ENCODE measurements at regions not wholly inside any gene's neighbourhood (a gene's known extent, or its start where the extent isn't known, plus 50 kb on each side); places are given as distances from the start of the nearest gene placed in this dataset.

GRCh38 chr15:60297047-60297446, 100.7 kb downstream of the ANXA2 start:
- TF ChIP-seq, protein P1, sequence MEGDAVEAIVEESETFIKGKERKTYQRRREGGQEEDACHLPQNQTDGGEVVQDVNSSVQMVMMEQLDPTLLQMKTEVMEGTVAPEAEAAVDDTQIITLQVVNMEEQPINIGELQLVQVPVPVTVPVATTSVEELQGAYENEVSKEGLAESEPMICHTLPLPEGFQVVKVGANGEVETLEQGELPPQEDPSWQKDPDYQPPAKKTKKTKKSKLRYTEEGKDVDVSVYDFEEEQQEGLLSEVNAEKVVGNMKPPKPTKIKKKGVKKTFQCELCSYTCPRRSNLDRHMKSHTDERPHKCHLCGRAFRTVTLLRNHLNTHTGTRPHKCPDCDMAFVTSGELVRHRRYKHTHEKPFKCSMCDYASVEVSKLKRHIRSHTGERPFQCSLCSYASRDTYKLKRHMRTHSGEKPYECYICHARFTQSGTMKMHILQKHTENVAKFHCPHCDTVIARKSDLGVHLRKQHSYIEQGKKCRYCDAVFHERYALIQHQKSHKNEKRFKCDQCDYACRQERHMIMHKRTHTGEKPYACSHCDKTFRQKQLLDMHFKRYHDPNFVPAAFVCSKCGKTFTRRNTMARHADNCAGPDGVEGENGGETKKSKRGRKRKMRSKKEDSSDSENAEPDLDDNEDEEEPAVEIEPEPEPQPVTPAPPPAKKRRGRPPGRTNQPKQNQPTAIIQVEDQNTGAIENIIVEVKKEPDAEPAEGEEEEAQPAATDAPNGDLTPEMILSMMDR (IDR thresholded peaks at IDR 0.05; ENCODE audit: borderline replicate concordance, insufficient read depth, low read depth, low read length): no peak
- no peak overlapping the region for H3K4me3 ChIP-seq (ENCODE audit: low read depth, low read length)

All from GM12875 (cell line).